ENCODE measurements at regions not wholly inside any gene's neighbourhood (a gene's known extent, or its start where the extent isn't known, plus 50 kb on each side); places are given as distances from the start of the nearest gene placed in this dataset.

DNA sequence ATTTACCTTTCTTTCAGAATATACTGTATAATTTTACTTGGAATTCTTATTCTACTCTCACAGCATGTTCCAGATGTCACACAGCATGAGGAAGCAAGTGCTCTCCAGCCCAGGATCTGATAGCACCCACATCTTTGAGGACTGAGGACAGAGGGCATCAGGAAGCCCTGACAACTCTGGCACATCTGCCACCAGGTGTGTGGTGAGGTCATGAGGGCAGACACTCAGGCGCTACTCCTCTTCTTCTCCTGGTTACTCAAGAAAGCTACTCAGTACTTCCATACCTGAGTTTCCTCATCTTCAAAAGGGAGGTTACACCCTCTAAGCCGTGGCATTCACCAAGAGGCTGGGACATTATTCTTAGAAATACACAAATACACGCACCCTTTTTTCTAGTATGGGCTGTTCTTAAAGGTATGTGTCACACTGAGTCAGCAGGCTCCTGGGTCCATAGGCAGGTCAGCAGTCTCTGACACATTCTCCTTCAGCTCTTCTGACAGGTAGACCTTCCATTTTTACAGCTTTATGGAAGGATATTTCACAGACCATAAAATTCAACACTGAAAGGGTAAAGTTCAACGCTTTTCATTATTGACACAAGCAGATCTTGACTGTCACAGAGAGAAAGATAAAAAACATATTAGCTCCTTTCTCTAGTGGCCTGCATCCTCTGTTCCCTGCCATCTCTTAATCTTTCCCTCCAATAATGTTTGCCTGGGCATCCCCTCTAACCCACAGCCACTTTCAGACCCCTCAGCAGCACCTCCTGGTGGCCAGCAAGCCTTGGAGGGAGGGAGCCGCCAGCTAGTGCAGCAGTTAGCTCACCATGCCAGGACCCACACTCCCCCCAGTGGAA, 103.2 kb upstream of the TJP1 start:
- peak overlapping the region; percentile 65 to 76 (median 72) for H3K27ac ChIP-seq
- no peaks in the 10 kb centered on the region for H3K9me3 ChIP-seq
- 14 to 49% methylated on average over 3 to 5 of the region's 5 CpGs for WGBS, 2 donors (ENCODE audit: low coverage in 1 of 2)

GRCh38 chr15:29924750-29925149, 102.5 kb upstream of the TJP1 start:
- Histone ChIP-seq H3K27me3 (no peaks in the 10 kb centered on the region), H3K4me1 (peaks cover 6 to 21% (median 16%) of the 10 kb centered on the region in 4 donors), H3K4me3 (no peak overlapping the region), H3K36me3 (no peaks in the 10 kb centered on the region), H3K27ac (peak overlapping the region; percentile 65 to 76 (median 72)), H3K9me3 (no peaks in the 10 kb centered on the region)
- intact Hi-C loops (cut with DNase I; ENCODE audit: low total_unique reads) (no loop called here), in situ Hi-C loops (cut with MboI; ENCODE audit: low pct_ligation_motif_present in 1 of 4, low pct_unique_long_range_greater_than_20kb in 1 of 4, low sequenced_read_pairs in 3 of 4) (loop anchor here in 1 of 4 donors (10.0 to 25.0 kb wide), 2 partner anchors 180 to 262 kb away; no protein-coding TSS in a partner anchor)
- peak; percentile 12 for DNase-seq
- 8% methylated on average over 4 of the region's 4 CpGs; no CpG with 5 or more reads in 1 of the 2 donors for WGBS, 2 donors (ENCODE audit: low coverage in 1 of 2)
- TF ChIP-seq POLR2AphosphoS5 (IDR thresholded peaks at IDR 0.05) (no peak), POLR2A (IDR thresholded peaks at IDR 0.05) (no peak), EP300 (IDR thresholded peaks at IDR 0.05; ENCODE audit: low read depth) (no peak), CTCF (IDR thresholded peaks at IDR 0.05) (no peak)

More for the DNA sequence above, 103.2 kb upstream of the TJP1 start:
- peak; percentile 63 for DNase-seq
- Histone ChIP-seq H3K27me3 (no peaks in the 10 kb centered on the region), H3K36me3 (no peaks in the 10 kb centered on the region), H3K4me1 (peaks cover 6 to 21% (median 16%) of the 10 kb centered on the region in 4 donors), H3K4me3 (no peak overlapping the region)
- intact Hi-C loops (cut with DNase I; ENCODE audit: low total_unique reads) (no loop called here), in situ Hi-C loops (cut with MboI; ENCODE audit: low pct_ligation_motif_present in 1 of 4, low pct_unique_long_range_greater_than_20kb in 1 of 4, low sequenced_read_pairs in 3 of 4) (loop anchor here in 1 of 4 donors (10.0 to 25.0 kb wide), 2 partner anchors 181 to 263 kb away; no protein-coding TSS in a partner anchor)
- no peak for TF ChIP-seq POLR2A (IDR thresholded peaks at IDR 0.05)
- TF ChIP-seq POLR2AphosphoS5 (IDR thresholded peaks at IDR 0.05): peak in 1 of 3 donors; percentile 57
- TF ChIP-seq CTCF (IDR thresholded peaks at IDR 0.05): peak; percentile 44 to 68 (median 47)

- Histone ChIP-seq H3K4me1 (peaks cover 6 to 28% (median 16%) of the 10 kb centered on the region in 4 donors), H3K27me3 (no peaks in the 10 kb centered on the region), H3K36me3 (no peaks in the 10 kb centered on the region), H3K4me3 (no peak overlapping the region), H3K27ac (no peak overlapping the region), H3K9me3 (no peaks in the 10 kb centered on the region)
- TF ChIP-seq EP300 (IDR thresholded peaks at IDR 0.05; ENCODE audit: low read depth) (no peak), POLR2A (IDR thresholded peaks at IDR 0.05) (no peak), POLR2AphosphoS5 (IDR thresholded peaks at IDR 0.05) (no peak), CTCF (IDR thresholded peaks at IDR 0.05) (no peak)
- no peak for DNase-seq
- intact Hi-C loops (cut with DNase I; ENCODE audit: low total_unique reads) (no loop called here), in situ Hi-C loops (cut with MboI; ENCODE audit: low pct_ligation_motif_present in 1 of 4, low pct_unique_long_range_greater_than_20kb in 1 of 4, low sequenced_read_pairs in 3 of 4) (loop anchor here in 1 of 4 donors (10.0 kb wide), 1 partner anchor 177 kb away; no protein-coding TSS in a partner anchor)
These were observed 99.9 kb upstream of the TJP1 start for GRCh38 chr15:29922191-29922590.

DNA sequence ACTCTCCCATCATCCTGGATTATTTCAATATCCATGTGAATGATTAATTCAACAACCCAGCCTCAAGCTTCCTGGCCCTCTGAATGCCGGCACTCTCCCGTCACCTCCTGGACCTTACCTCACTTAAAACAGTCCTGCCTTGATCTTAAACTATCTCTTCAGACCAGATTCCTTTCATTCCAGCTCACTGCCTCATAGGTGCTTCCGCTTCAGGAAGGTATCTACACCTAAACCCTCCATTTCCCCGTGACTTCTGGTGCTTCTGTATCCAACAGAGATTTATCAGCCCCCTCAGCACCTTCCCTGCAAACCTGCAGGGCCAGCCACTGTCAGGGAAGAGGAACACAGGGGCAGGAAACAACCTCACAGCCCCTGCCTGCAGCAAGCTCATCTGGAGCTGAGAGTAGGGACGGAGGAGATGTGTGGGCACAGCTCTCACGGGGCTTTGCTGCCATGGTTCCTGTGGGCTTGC, 98.9 kb upstream of the TJP1 start:
- in situ Hi-C loops (cut with MboI; ENCODE audit: low pct_ligation_motif_present in 1 of 4, low pct_unique_long_range_greater_than_20kb in 1 of 4, low sequenced_read_pairs in 3 of 4) (loop anchor here in 1 of 4 donors (10.0 kb wide), 1 partner anchor 176 kb away; no protein-coding TSS in a partner anchor), intact Hi-C loops (cut with DNase I; ENCODE audit: low total_unique reads) (no loop called here)
- WGBS, 2 donors (ENCODE audit: low coverage in 1 of 2): 73 to 75% methylated on average over 4 to 6 of the region's 6 CpGs
- TF ChIP-seq POLR2AphosphoS5 (IDR thresholded peaks at IDR 0.05): no peak
- no peak for TF ChIP-seq CTCF (IDR thresholded peaks at IDR 0.05)
- no peak for TF ChIP-seq POLR2A (IDR thresholded peaks at IDR 0.05)
- no peak for TF ChIP-seq EP300 (IDR thresholded peaks at IDR 0.05; ENCODE audit: low read depth)
- H3K27ac ChIP-seq: no peak overlapping the region
- peaks cover 6 to 20% (median 13%) of the 10 kb centered on the region in 4 donors for H3K4me1 ChIP-seq
- no peak overlapping the region for H3K4me3 ChIP-seq
- no peaks in the 10 kb centered on the region for H3K9me3 ChIP-seq
- no peaks in the 10 kb centered on the region for H3K36me3 ChIP-seq
- DNase-seq: no peak
- H3K27me3 ChIP-seq: no peaks in the 10 kb centered on the region

Data from transverse colon (tissue), 4 donors.